Mesodermal cell (in vitro differentiated cells): ENCODE measurements at regions not wholly inside any gene's neighbourhood (a gene's known extent, or its start where the extent isn't known, plus 50 kb on each side); places are given as distances from the start of the nearest gene placed in this dataset.

Experiments
- H3K27ac ChIP-seq: 2 replicates; pipeline ENCODE4 v1.7.0; 2013; ENCODE audit warnings: mild to moderate bottlenecking, low read depth, low read length, moderate library complexity; ENCODE audit not compliant: severe bottlenecking
- H3K36me3 ChIP-seq: 2 replicates; pipeline ENCODE4 v1.7.1; 2013; ENCODE audit warnings: mild to moderate bottlenecking, low read length, moderate library complexity; ENCODE audit not compliant: control insufficient read depth, insufficient read depth
- H3K4me1 ChIP-seq: one replicate; pipeline ENCODE4 v1.7.1; 2013; ENCODE audit warnings: mild to moderate bottlenecking, low read length; ENCODE audit not compliant: insufficient read depth, control insufficient read depth, poor library complexity, severe bottlenecking
- H3K4me3 ChIP-seq: 2 replicates; pipeline ENCODE4 v1.7.0; 2013; ENCODE audit warnings: low read length, control low read depth, mild to moderate bottlenecking; ENCODE audit not compliant: insufficient read depth, poor library complexity, severe bottlenecking; ENCODE audit errors: extremely low read depth
- H3K9me3 ChIP-seq: 2 replicates; pipeline ENCODE4 v1.7.1; 2013; ENCODE audit warnings: mild to moderate bottlenecking, low read length, moderate library complexity; ENCODE audit not compliant: control insufficient read depth
- WGBS, 2 experiments: methylation state at CpG; one replicate each; pipeline ENCODE4 v1.1.5; 2013; ENCODE audit warnings: missing lambda C conversion rate in 2 of 2; ENCODE audit not compliant: insufficient coverage in 2 of 2; 5-methylcytosine and 5-hydroxymethylcytosine counted together

DNA sequence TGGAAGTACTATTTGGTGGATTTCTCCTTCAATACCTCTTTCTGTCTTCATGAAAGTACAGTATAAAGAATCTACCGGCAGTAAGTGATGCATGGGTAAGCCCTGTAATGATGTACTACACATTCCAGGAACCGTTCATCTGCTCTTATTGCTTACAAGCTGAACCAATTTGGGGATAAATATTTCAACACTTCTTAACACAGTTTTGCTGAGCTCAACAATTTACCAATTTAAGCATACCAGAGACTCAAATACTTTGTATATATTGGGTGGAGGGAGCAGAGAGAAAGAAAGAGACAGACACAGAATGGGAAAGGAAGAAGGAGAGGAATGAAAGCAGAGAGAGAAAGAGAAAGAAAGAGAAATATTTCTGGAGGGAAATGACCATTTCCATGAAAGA, 821.1 kb upstream of the FLRT2 start:
- no peaks in the 10 kb centered on the region for H3K36me3 ChIP-seq
- H3K9me3 ChIP-seq, result no peaks in the 10 kb centered on the region
- no peak overlapping the region for H3K4me3 ChIP-seq
- no CpG with 5 or more reads among the region's 2 CpGs for WGBS, 2 experiments
- no peaks in the 10 kb centered on the region for H3K4me1 ChIP-seq
- H3K27ac ChIP-seq, result no peak overlapping the region

- H3K36me3 ChIP-seq, result no peaks in the 10 kb centered on the region
- WGBS, 2 experiments, result 95 to 100% methylated on average over 2 to 3 of the region's 4 CpGs
Observed at GRCh38 chr14:84726471-84726870, 803.5 kb upstream of the FLRT2 start.

GRCh38 chr14:84749191-84749955, 780.6 kb upstream of the FLRT2 start:
- WGBS, 2 experiments, result 79 to 91% methylated on average over 2 of the region's 6 CpGs
- Histone ChIP-seq H3K36me3 (no peaks in the 10 kb centered on the region), H3K27ac (no peak overlapping the region), H3K4me1 (peaks cover 17% of the 10 kb centered on the region), H3K4me3 (no peak overlapping the region), H3K9me3 (no peaks in the 10 kb centered on the region)

More at GRCh38 chr14:84726471-84726870, 803.5 kb upstream of the FLRT2 start:
- Histone ChIP-seq H3K4me1 (no peaks in the 10 kb centered on the region), H3K4me3 (no peak overlapping the region), H3K27ac (no peak overlapping the region), H3K9me3 (no peaks in the 10 kb centered on the region)

DNA sequence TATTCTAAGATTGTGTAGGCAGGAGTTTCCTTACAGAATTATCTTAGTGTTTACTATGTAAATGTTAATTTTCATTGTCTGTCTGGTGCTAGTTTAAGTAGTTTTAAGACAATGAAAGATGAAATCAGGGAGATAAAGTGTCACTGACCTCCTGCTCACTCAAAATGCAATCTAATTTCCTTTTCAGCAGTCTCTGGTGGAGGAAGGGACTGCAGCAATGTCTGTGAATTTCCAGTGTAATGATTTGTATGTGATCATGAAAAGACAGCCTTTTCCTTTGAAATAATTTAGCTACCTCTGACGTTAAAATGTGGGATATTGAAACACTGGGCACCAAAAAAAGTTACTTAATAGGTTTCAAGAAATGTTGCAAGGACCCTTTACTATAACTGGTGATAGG, 779.7 kb upstream of the FLRT2 start:
- Histone ChIP-seq H3K36me3 (no peaks in the 10 kb centered on the region), H3K4me1 (peaks cover 17% of the 10 kb centered on the region), H3K9me3 (no peaks in the 10 kb centered on the region), H3K27ac (peak overlapping the region; percentile 52), H3K4me3 (no peak overlapping the region)
- no CpG with 5 or more reads among the region's 1 CpG for WGBS, 2 experiments

- Histone ChIP-seq H3K27ac (peak overlapping the region; percentile 52), H3K9me3 (no peaks in the 10 kb centered on the region), H3K36me3 (no peaks in the 10 kb centered on the region), H3K4me3 (no peak overlapping the region), H3K4me1 (peaks cover 17% of the 10 kb centered on the region)
- WGBS, 2 experiments, result 20 to 66% methylated on average over 1 to 4 of the region's 10 CpGs
Observed at GRCh38 chr14:84750763-84751554, 779.0 kb upstream of the FLRT2 start.

GRCh38 chr14:84751745-84752144, 778.2 kb upstream of the FLRT2 start:
- WGBS, 2 experiments, result 80 to 100% methylated on average over 1 of the region's 3 CpGs
- no peak overlapping the region for H3K27ac ChIP-seq

GRCh38 chr14:84760489-84761126, 769.3 kb upstream of the FLRT2 start:
- 83% methylated on average over 2 of the region's 5 CpGs; no CpG with 5 or more reads in 1 of the 2 experiments for WGBS, 2 experiments
- no peak overlapping the region for H3K27ac ChIP-seq
- H3K36me3 ChIP-seq, result no peaks in the 10 kb centered on the region
- no peaks in the 10 kb centered on the region for H3K4me1 ChIP-seq
- H3K4me3 ChIP-seq, result no peak overlapping the region
- H3K9me3 ChIP-seq, result peaks cover 11% of the 10 kb centered on the region

More at GRCh38 chr14:84751745-84752144, 778.2 kb upstream of the FLRT2 start:
- H3K36me3 ChIP-seq, result no peaks in the 10 kb centered on the region
- peaks cover 17% of the 10 kb centered on the region for H3K4me1 ChIP-seq
- no peaks in the 10 kb centered on the region for H3K9me3 ChIP-seq
- no peak overlapping the region for H3K4me3 ChIP-seq

- no peaks in the 10 kb centered on the region for H3K36me3 ChIP-seq
- peaks cover 11% of the 10 kb centered on the region for H3K9me3 ChIP-seq
- no peak overlapping the region for H3K27ac ChIP-seq
- WGBS, 2 experiments, result 100% methylated on average over 2 of the region's 5 CpGs
- no peaks in the 10 kb centered on the region for H3K4me1 ChIP-seq
- no peak overlapping the region for H3K4me3 ChIP-seq
Observed at GRCh38 chr14:84767434-84767833, 762.5 kb upstream of the FLRT2 start.

DNA sequence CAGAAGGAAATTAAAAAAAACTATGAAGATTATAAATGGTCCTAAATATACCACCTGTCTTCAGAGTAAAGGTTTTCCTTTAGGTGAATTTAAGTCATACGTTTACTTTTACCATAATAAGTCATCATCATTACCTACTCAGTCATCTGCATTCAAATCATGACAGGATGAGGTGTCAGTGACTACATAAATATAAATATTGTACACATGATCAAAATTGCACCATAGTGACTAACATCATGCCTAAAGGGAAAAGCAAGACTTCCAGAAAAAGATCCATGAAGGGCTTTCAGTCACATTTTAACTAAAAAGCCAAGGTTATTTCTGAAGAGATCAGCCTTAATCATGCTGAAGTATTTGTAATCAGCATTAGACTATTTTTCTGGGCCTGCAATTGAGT, 759.9 kb upstream of the FLRT2 start:
- H3K36me3 ChIP-seq, result no peaks in the 10 kb centered on the region
- no peak overlapping the region for H3K27ac ChIP-seq
- WGBS, 2 experiments, result no CpG with 5 or more reads among the region's 1 CpG
- no peak overlapping the region for H3K4me3 ChIP-seq
- H3K9me3 ChIP-seq, result no peaks in the 10 kb centered on the region
- no peaks in the 10 kb centered on the region for H3K4me1 ChIP-seq

DNA sequence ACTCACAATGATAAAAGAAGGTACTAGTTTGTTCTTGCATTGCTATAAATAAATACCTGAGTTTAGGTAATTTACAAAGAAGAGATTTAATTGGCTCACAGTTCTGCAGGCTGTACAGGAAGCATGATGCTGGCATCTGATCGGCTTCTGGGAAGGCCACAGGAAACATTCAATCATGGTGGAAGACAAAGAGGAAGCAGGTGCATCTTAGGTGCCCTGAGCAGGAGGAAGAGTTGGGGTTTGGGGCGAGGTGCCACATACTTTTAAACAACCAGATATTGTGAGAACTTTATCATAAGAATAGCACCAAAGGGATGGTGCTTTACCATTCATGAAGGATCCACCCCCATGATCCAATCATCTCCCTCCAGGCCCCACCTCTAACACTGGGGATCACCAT, 752.6 kb upstream of the FLRT2 start:
- no peak overlapping the region for H3K27ac ChIP-seq
- no peaks in the 10 kb centered on the region for H3K9me3 ChIP-seq
- no peaks in the 10 kb centered on the region for H3K36me3 ChIP-seq
- H3K4me1 ChIP-seq, result no peaks in the 10 kb centered on the region
- no peak overlapping the region for H3K4me3 ChIP-seq
- 91 to 100% methylated on average over 1 of the region's 2 CpGs for WGBS, 2 experiments
